Mesenchymal stem cell (in vitro differentiated cells and primary cell): ENCODE measurements at regions not wholly inside any gene's neighbourhood (a gene's known extent, or its start where the extent isn't known, plus 50 kb on each side); places are given as distances from the start of the nearest gene placed in this dataset.

Experiments used
- DNase-seq: peaks from one replicate; pipeline ENCODE4 v3.0.0-alpha.2; 2013
- H2AFZ ChIP-seq: one replicate; pipeline ENCODE4 v1.6.1; 2013; ENCODE audit warnings: low read depth, mild to moderate bottlenecking, control low read depth, inconsistent platforms, low read length, moderate library complexity
- H2AK5ac ChIP-seq: 2 replicates; pipeline ENCODE4 v1.6.1; 2013; ENCODE audit warnings: low read length, moderate library complexity, mild to moderate bottlenecking, inconsistent platforms; ENCODE audit not compliant: severe bottlenecking
- H2BK120ac ChIP-seq: one replicate; pipeline ENCODE4 v1.6.1; 2013; ENCODE audit warnings: low read depth, mild to moderate bottlenecking, inconsistent platforms, low read length, moderate library complexity
- H2BK12ac ChIP-seq, 2 experiments: one replicate each; pipeline ENCODE4 v1.6.1; 2013; ENCODE audit warnings: inconsistent platforms in 2 of 2, low read length in 2 of 2, mild to moderate bottlenecking in 2 of 2, moderate library complexity in 2 of 2, control low read depth in 1 of 2
- H2BK15ac ChIP-seq: one replicate; pipeline ENCODE4 v1.6.1; 2013; ENCODE audit warnings: mild to moderate bottlenecking, low read depth, inconsistent platforms; ENCODE audit not compliant: poor library complexity, severe bottlenecking
- H2BK5ac ChIP-seq: 2 replicates; pipeline ENCODE4 v1.6.1; 2013; ENCODE audit warnings: low read depth, mild to moderate bottlenecking, low read length, control low read depth, inconsistent platforms; ENCODE audit not compliant: poor library complexity, severe bottlenecking
- H3K14ac ChIP-seq, 2 experiments: one replicate each; pipeline ENCODE4 v1.6.1; 2013; ENCODE audit warnings: inconsistent platforms in 2 of 2, low read length in 2 of 2, control low read depth in 1 of 2, mild to moderate bottlenecking in 1 of 2, moderate library complexity in 1 of 2
- H3K18ac ChIP-seq, 2 experiments: one replicate each; pipeline ENCODE4 v1.6.1; 2013; ENCODE audit warnings: inconsistent platforms in 2 of 2, low read length in 2 of 2, control low read depth in 1 of 2, low read depth in 1 of 2, mild to moderate bottlenecking in 1 of 2
- H3K23ac ChIP-seq, 2 experiments: one replicate each; pipeline ENCODE4 v1.6.1; 2013; ENCODE audit warnings: inconsistent platforms in 2 of 2, low read length in 2 of 2, mild to moderate bottlenecking in 2 of 2, moderate library complexity in 2 of 2, control low read depth in 1 of 2
- H3K27ac ChIP-seq: 2 replicates; pipeline ENCODE4 v1.5.1; 2013; ENCODE audit warnings: mild to moderate bottlenecking, moderate library complexity, low read length, control low read depth, inconsistent platforms; ENCODE audit not compliant: poor library complexity, severe bottlenecking
- H3K27me3 ChIP-seq, 2 experiments: 2 replicates each; pipeline versions ENCODE4 v1.6.1 to v1.7.0; 2013; ENCODE audit warnings: low read length in 2 of 2, mild to moderate bottlenecking in 2 of 2, moderate library complexity in 2 of 2, control low read depth in 1 of 2, inconsistent platforms in 1 of 2; ENCODE audit not compliant: control insufficient read depth in 1 of 2, insufficient read depth in 1 of 2
- H3K36me3 ChIP-seq, 2 experiments: 2 replicates each; pipeline versions ENCODE4 v1.6.1 to v1.7.0; 2013; ENCODE audit warnings: low read length in 2 of 2, control low read depth in 1 of 2, inconsistent platforms in 1 of 2, low read depth in 1 of 2, mild to moderate bottlenecking in 1 of 2; ENCODE audit not compliant: insufficient read depth in 2 of 2, control insufficient read depth in 1 of 2
- H3K4ac ChIP-seq, 2 experiments: one replicate each; pipeline ENCODE4 v1.6.1; 2013; ENCODE audit warnings: inconsistent platforms in 2 of 2, low read length in 2 of 2, mild to moderate bottlenecking in 2 of 2, moderate library complexity in 2 of 2, control low read depth in 1 of 2, low read depth in 1 of 2
- H3K4me1 ChIP-seq: 2 replicates; pipeline ENCODE4 v1.6.1; 2013; ENCODE audit warnings: low read depth, low read length, control low read depth; ENCODE audit not compliant: control insufficient read depth, insufficient read depth
- H3K4me2 ChIP-seq: 2 replicates; pipeline ENCODE4 v1.6.1; 2013; ENCODE audit warnings: low read length, mild to moderate bottlenecking, inconsistent platforms; ENCODE audit not compliant: poor library complexity, severe bottlenecking
- H3K4me3 ChIP-seq, 2 experiments: 2 replicates each; pipeline versions ENCODE4 v1.5.1 to v1.7.0; 2013; ENCODE audit warnings: low read length in 2 of 2, mild to moderate bottlenecking in 2 of 2, control low read depth in 1 of 2, low read depth in 1 of 2; ENCODE audit not compliant: insufficient read depth in 1 of 2
- H3K79me1 ChIP-seq: replicated peaks from 2 replicates; pipeline ENCODE4 v1.6.1; 2013; ENCODE audit warnings: mild to moderate bottlenecking, control low read depth, low read length, inconsistent platforms; ENCODE audit not compliant: poor library complexity, severe bottlenecking
- H3K9ac ChIP-seq: 2 replicates; pipeline ENCODE4 v1.7.0; 2013; ENCODE audit warnings: mild to moderate bottlenecking, low read length, moderate library complexity
- H3K9me3 ChIP-seq: 2 replicates; pipeline ENCODE4 v1.7.0; 2013; ENCODE audit warnings: mild to moderate bottlenecking, low read length; ENCODE audit not compliant: control insufficient read depth
- H4K8ac ChIP-seq: one replicate; pipeline ENCODE4 v1.6.1; 2013; ENCODE audit warnings: inconsistent platforms, mild to moderate bottlenecking, low read length, moderate library complexity
- H4K91ac ChIP-seq: one replicate; pipeline ENCODE4 v1.6.1; 2013; ENCODE audit warnings: mild to moderate bottlenecking, low read length, inconsistent platforms
- whole genome bisulfite sequencing: methylation state at CpG from one replicate; pipeline ENCODE4 v1.1.7; 2013; ENCODE audit warnings: mixed read lengths; 5-methylcytosine and 5-hydroxymethylcytosine counted together

DNA sequence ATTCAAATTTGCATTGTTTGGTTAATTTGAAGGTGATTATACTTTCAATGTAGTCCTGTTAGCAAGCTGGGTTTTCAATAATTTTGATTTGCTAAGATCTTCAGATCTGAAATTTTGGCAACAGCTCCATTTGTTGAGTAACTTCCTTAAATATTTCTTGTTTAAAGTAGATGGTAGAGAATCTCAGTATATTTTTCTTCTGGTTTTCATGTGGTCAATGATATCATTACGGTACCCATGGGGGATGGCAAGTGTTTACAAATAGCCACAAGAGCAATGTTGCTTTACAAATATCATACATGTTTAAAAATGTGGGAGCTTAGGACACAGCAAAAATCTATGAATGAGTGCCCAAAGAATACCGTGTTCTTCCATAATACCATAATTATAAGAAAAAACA lies 175.9 kb downstream of the IFI44 start:
- no peak overlapping the region for H3K27ac ChIP-seq
- no peak overlapping the region for H2AFZ ChIP-seq
- H3K4ac ChIP-seq: no peak overlapping the region
- H3K4me1 ChIP-seq: no peaks in the 10 kb centered on the region
- H3K9ac ChIP-seq: no peak overlapping the region
- no peak for DNase-seq
- no peak overlapping the region for H2BK15ac ChIP-seq
- no peaks in the 10 kb centered on the region for H3K27me3 ChIP-seq
- no peak overlapping the region for H3K4me2 ChIP-seq
- H3K79me1 ChIP-seq: no peaks in the 10 kb centered on the region
- no peak overlapping the region for H3K23ac ChIP-seq
- H4K8ac ChIP-seq: no peak overlapping the region
- WGBS: no CpG with 5 or more reads among the region's 2 CpGs
- H3K36me3 ChIP-seq: no peaks in the 10 kb centered on the region
- no peak overlapping the region for H4K91ac ChIP-seq
- H2AK5ac ChIP-seq: no peak overlapping the region
- no peak overlapping the region for H2BK120ac ChIP-seq
- no peaks in the 10 kb centered on the region for H3K9me3 ChIP-seq
- no peak overlapping the region for H2BK5ac ChIP-seq
- no peak overlapping the region for H3K18ac ChIP-seq
- no peak overlapping the region for H2BK12ac ChIP-seq
- H3K4me3 ChIP-seq: no peak overlapping the region
- H3K14ac ChIP-seq: no peak overlapping the region

DNA sequence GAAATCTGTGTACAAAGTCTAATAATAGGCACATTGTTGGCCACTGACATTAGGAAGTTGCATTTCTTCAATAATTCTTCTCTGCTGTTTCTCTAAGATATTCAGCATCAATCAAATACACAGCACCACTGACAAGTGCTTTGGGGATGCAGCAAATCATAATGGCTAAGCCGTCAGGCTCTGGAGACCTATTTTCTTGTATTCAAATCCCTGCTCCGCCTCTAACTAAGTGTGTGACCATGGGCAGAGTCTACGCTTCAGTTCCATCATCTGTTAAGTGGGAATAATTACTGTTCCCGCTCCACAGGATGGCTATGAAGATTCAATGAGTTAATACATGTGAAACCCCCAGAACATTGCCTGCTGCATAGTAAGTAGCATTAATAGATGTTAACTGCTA lies 176.9 kb downstream of the ADGRL4 start:
- no peak overlapping the region for H3K23ac ChIP-seq
- no peak overlapping the region for H3K4me3 ChIP-seq
- no peak overlapping the region for H4K91ac ChIP-seq
- no peak overlapping the region for H3K4ac ChIP-seq
- H2AK5ac ChIP-seq: no peak overlapping the region
- no peaks in the 10 kb centered on the region for H3K4me1 ChIP-seq
- no peak overlapping the region for H2AFZ ChIP-seq
- H3K18ac ChIP-seq: no peak overlapping the region
- no peak overlapping the region for H2BK12ac ChIP-seq
- H3K79me1 ChIP-seq: no peaks in the 10 kb centered on the region
- no peak overlapping the region for H2BK120ac ChIP-seq
- no peaks in the 10 kb centered on the region for H3K27me3 ChIP-seq
- no peak overlapping the region for H3K9ac ChIP-seq
- H3K4me2 ChIP-seq: no peak overlapping the region
- H3K27ac ChIP-seq: no peak overlapping the region
- H2BK5ac ChIP-seq: no peak overlapping the region
- no peak overlapping the region for H2BK15ac ChIP-seq
- 92% methylated on average over 4 of the region's 4 CpGs for WGBS
- H3K14ac ChIP-seq: no peak overlapping the region
- no peak for DNase-seq
- H4K8ac ChIP-seq: no peak overlapping the region
- no peaks in the 10 kb centered on the region for H3K9me3 ChIP-seq
- H3K36me3 ChIP-seq: no peaks in the 10 kb centered on the region

DNA sequence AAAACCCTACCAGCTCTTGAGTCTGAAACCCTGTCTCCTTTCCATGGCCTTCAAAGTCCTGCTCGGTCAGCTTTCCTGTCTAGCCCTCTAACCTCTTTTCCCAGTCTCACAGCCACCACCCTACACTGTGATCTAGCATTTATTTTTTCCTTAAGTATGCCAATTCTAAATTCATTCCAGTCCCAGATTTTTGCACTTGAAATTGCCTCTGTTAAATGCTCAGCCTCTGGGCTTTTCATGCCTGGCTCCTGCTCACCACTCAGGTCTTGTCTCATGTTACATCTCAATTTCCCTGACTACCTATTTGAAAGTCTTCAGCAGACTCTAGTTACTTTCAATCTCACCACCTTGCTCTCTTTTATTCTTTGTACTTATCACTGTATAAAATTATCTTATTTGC lies 176.2 kb downstream of the ADGRL4 start:
- Histone ChIP-seq H4K8ac (no peak overlapping the region), H2AK5ac (no peak overlapping the region), H3K27ac (peak overlapping the region; percentile 20), H3K4ac (no peak overlapping the region), H3K9ac (no peak overlapping the region), H2BK12ac (no peak overlapping the region), H3K14ac (no peak overlapping the region), H3K4me1 (no peaks in the 10 kb centered on the region), H4K91ac (no peak overlapping the region), H3K23ac (no peak overlapping the region), H3K4me3 (no peak overlapping the region), H2BK15ac (peak overlapping the region; percentile 48), H2AFZ (no peak overlapping the region), H3K36me3 (no peaks in the 10 kb centered on the region), H3K79me1 (no peaks in the 10 kb centered on the region), H3K9me3 (no peaks in the 10 kb centered on the region), H2BK5ac (no peak overlapping the region), H3K27me3 (no peaks in the 10 kb centered on the region), H3K4me2 (no peak overlapping the region), H2BK120ac (no peak overlapping the region), H3K18ac (no peak overlapping the region)
- 98% methylated on average over 1 of the region's 1 CpG for WGBS
- DNase-seq: no peak

DNA sequence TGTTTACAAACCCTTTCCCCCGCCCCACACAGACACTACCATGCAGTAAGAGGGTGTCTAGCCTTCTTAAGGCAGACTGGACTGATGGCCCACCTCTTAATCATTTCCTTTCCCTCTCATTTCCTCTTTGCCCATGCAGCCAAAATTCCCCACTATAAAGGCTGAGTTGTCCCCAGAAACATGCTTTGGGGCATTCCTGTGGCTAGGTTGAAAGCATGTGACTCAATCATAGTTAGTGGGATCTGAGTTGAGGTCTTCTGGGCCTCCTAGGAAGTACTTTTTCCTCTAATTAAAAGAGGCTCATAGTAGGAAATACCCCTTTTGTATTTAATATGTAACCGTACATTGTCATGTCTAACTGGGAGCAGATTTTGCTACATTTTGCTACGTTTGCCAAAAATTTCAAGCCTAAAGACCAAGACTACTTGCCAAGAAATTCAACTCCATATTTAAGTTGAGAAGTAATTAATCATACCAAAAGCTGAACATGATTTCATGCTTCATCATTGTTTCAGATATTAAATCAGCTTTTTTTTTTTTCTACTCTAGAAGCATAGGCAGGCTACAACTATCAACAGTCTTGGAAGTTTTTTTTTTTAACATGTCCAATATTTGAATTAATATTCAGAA lies 174.7 kb downstream of the ADGRL4 start:
- peak overlapping the region; percentile 95 for H3K27ac ChIP-seq

More for the DNA sequence above, 174.7 kb downstream of the ADGRL4 start:
- no peaks in the 10 kb centered on the region for H3K36me3 ChIP-seq
- H2BK15ac ChIP-seq: no peak overlapping the region
- H3K4me3 ChIP-seq: no peak overlapping the region
- H2BK5ac ChIP-seq: peak overlapping the region; percentile 15
- no peak overlapping the region for H4K8ac ChIP-seq
- H2AFZ ChIP-seq: no peak overlapping the region
- H2BK120ac ChIP-seq: no peak overlapping the region
- H3K14ac ChIP-seq: no peak overlapping the region
- H3K9me3 ChIP-seq: no peaks in the 10 kb centered on the region
- no peaks in the 10 kb centered on the region for H3K79me1 ChIP-seq
- H3K9ac ChIP-seq: peak overlapping the region; percentile 60
- no peak overlapping the region for H3K23ac ChIP-seq
- 3% methylated on average over 1 of the region's 3 CpGs for WGBS
- no peaks in the 10 kb centered on the region for H3K4me1 ChIP-seq
- H3K4ac ChIP-seq: no peak overlapping the region
- no peak overlapping the region for H3K18ac ChIP-seq
- peak; percentile 81 for DNase-seq
- no peak overlapping the region for H3K4me2 ChIP-seq
- H4K91ac ChIP-seq: no peak overlapping the region
- H2AK5ac ChIP-seq: no peak overlapping the region
- no peaks in the 10 kb centered on the region for H3K27me3 ChIP-seq
- H2BK12ac ChIP-seq: peak overlapping the region in 1 of 2 experiments; percentile 54
